Calu3 (cell line): ENCODE measurements at regions not wholly inside any gene's neighbourhood (a gene's known extent, or its start where the extent isn't known, plus 50 kb on each side); places are given as distances from the start of the nearest gene placed in this dataset.

Experiments
- BruUV-seq: library from RNA; stranded (reverse); fragments of 400-500 nt; replicated peaks from 2 replicates; lab custom pipeline; 2021; lab: Mats Ljungman, UMichigan
- CTCF ChIA-PET: fragments of 300-600 bp; sonication (Branson Sonifier 250); formaldehyde crosslinking; loops from one replicate; lab custom pipeline; 2022; ENCODE audit warnings: antibody characterized with exemption; lab: Charles Lee
- DNase-seq: peaks from one replicate; pipeline ENCODE4 v3.0.0; 2022
- H3K27ac Mint-ChIP-seq: one replicate; pipeline ENCODE4 v1.8.0; 2022; ENCODE audit warnings: mixed read lengths; ENCODE audit not compliant: unreplicated experiment
- H3K27me3 Mint-ChIP-seq: one replicate; pipeline ENCODE4 v1.8.0; 2022; ENCODE audit warnings: mixed read lengths; ENCODE audit not compliant: unreplicated experiment
- H3K36me3 Mint-ChIP-seq: one replicate; pipeline ENCODE4 v1.8.0; 2022; ENCODE audit warnings: mild to moderate bottlenecking, moderate library complexity, mixed read lengths; ENCODE audit not compliant: insufficient read depth, unreplicated experiment
- H3K4me1 Mint-ChIP-seq: one replicate; pipeline ENCODE4 v1.8.0; 2022; ENCODE audit warnings: mild to moderate bottlenecking, low read depth, mixed read lengths; ENCODE audit not compliant: unreplicated experiment
- H3K4me3 Mint-ChIP-seq: one replicate; pipeline ENCODE4 v1.8.0; 2022; ENCODE audit warnings: mild to moderate bottlenecking, low read depth, moderate library complexity, mixed read lengths; ENCODE audit not compliant: unreplicated experiment
- H3K9me3 Mint-ChIP-seq: one replicate; pipeline ENCODE4 v1.8.0; 2022; ENCODE audit warnings: low read depth, mixed read lengths; ENCODE audit not compliant: unreplicated experiment
- CTCF ChIP-seq: fragments of 200-600 bp; IDR thresholded peaks from one replicate; pipeline ENCODE4 v1.8.0; 2022; ENCODE audit warnings: antibody characterized with exemption; ENCODE audit not compliant: unreplicated experiment
- intact Hi-C: fragments of 100-400 bp; cut with micrococcal nuclease; formaldehyde crosslinking; loops from one replicate; pipeline ENCODE4 v1.10.0; 2022; ENCODE audit not compliant: unreplicated experiment

DNA sequence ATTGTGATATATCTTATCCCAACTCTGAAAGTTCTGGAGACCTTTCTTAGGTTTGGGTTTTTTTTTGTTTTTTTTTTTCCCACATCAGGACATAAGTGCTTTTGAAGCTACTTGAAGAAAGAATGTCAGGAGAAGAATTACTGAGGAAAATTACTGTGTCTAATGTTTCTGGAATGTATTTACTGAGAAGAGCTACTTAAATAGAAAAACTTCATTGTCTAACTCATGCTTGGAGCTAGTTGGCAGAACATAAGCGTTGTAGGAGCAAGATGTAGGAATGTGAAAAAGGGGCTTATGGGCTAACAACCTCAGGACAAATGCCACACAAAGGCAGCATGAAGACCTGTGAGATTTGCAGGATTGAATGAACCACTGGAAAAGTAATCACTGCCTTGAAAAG, 166.6 kb upstream of the GLRA2 start:
- CTCF ChIA-PET = no interaction called here
- no peak for DNase-seq
- no peak overlapping the region for H3K27ac Mint-ChIP-seq
- intact Hi-C loops = no loop called here
- no peaks in the 10 kb centered on the region for H3K9me3 Mint-ChIP-seq
- no peak overlapping the region for H3K4me3 Mint-ChIP-seq
- H3K36me3 Mint-ChIP-seq = no peaks in the 10 kb centered on the region
- BruUV-seq = no TSS peak
- H3K4me1 Mint-ChIP-seq = peaks cover 25% of the 10 kb centered on the region
- H3K27me3 Mint-ChIP-seq = no peaks in the 10 kb centered on the region
- TF ChIP-seq CTCF = no peak

GRCh38 chrX:14361435-14361834, 167.9 kb upstream of the GLRA2 start:
- H3K27ac Mint-ChIP-seq = no peak overlapping the region
- H3K36me3 Mint-ChIP-seq = no peaks in the 10 kb centered on the region
- no peak overlapping the region for H3K4me3 Mint-ChIP-seq
- intact Hi-C loops = no loop called here
- DNase-seq = no peak
- no peak for TF ChIP-seq CTCF
- H3K4me1 Mint-ChIP-seq = peaks cover 38% of the 10 kb centered on the region
- CTCF ChIA-PET = no interaction called here
- no TSS peak for BruUV-seq
- no peaks in the 10 kb centered on the region for H3K9me3 Mint-ChIP-seq
- no peaks in the 10 kb centered on the region for H3K27me3 Mint-ChIP-seq

DNA sequence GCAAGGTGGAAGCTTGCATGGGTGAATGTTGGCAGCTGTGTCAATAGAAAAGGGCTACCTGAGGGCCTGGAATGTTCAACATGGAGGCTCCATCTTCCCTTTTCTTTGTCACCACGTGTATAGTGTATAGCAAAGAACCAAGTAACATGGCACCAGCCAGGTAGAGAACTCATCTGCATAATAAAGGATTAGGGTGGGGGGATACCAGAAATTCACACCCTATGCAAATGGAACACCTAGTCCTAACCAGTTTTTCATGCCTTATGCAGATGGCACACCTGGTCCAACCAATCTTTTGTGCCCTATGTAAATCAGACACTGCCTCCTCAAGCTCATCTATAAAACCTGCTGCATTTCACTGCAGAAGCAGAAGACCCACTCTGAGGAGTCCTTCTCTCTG, 169.6 kb upstream of the GLRA2 start:
- Mint-ChIP-seq H3K27me3 (no peaks in the 10 kb centered on the region), H3K9me3 (no peaks in the 10 kb centered on the region), H3K4me3 (no peak overlapping the region), H3K36me3 (no peaks in the 10 kb centered on the region), H3K27ac (no peak overlapping the region), H3K4me1 (peaks cover 39% of the 10 kb centered on the region)
- TF ChIP-seq CTCF = no peak
- intact Hi-C loops = no loop called here
- peak; percentile 6 for DNase-seq
- CTCF ChIA-PET = no interaction called here
- no TSS peak for BruUV-seq

- peaks cover 43% of the 10 kb centered on the region for H3K4me1 Mint-ChIP-seq
- H3K27me3 Mint-ChIP-seq = no peaks in the 10 kb centered on the region
- CTCF ChIA-PET = no interaction called here
- H3K36me3 Mint-ChIP-seq = no peaks in the 10 kb centered on the region
- peak overlapping the region; percentile 48 for H3K27ac Mint-ChIP-seq
- no peaks in the 10 kb centered on the region for H3K9me3 Mint-ChIP-seq
- H3K4me3 Mint-ChIP-seq = no peak overlapping the region
- intact Hi-C loops = no loop called here
- no peak for DNase-seq
- BruUV-seq = no TSS peak
- no peak for TF ChIP-seq CTCF
Observed at GRCh38 chrX:14359316-14359715, 170.0 kb upstream of the GLRA2 start.

- H3K9me3 Mint-ChIP-seq = no peaks in the 10 kb centered on the region
- H3K27ac Mint-ChIP-seq = peak overlapping the region; percentile 11
- intact Hi-C loops = no loop called here
- TF ChIP-seq CTCF = no peak
- peaks cover 36% of the 10 kb centered on the region for H3K4me1 Mint-ChIP-seq
- CTCF ChIA-PET = no interaction called here
- no peaks in the 10 kb centered on the region for H3K36me3 Mint-ChIP-seq
- DNase-seq = no peak
- H3K4me3 Mint-ChIP-seq = no peak overlapping the region
- no TSS peak for BruUV-seq
- H3K27me3 Mint-ChIP-seq = no peaks in the 10 kb centered on the region
Observed at GRCh38 chrX:14357314-14357713, 172.0 kb upstream of the GLRA2 start.
